Activated T-cell treated with anti-CD3 and anti-CD28 coated beads, Interleukin-2, amount 50 U/mL, for 4 hours (primary cell): ENCODE measurements at regions not wholly inside any gene's neighbourhood (a gene's known extent, or its start where the extent isn't known, plus 50 kb on each side); places are given as distances from the start of the nearest gene placed in this dataset.

Experiments
- ATAC-seq, 2 donors: fragments of 200-7000 bp; cut with Tn5 transposase; one replicate each; pipeline ENCODE4 v1.10.0; 2021
- DNase-seq: peaks from one replicate; pipeline ENCODE4 v3.0.0-alpha.2; 2020
- H3K27me3 Mint-ChIP-seq: one replicate; pipeline ENCODE4 v1.8.0; 2021; ENCODE audit warnings: low read depth, mixed read lengths
- H3K36me3 Mint-ChIP-seq: one replicate; pipeline ENCODE4 v1.8.0; 2022; ENCODE audit warnings: mixed read lengths; ENCODE audit not compliant: insufficient read depth
- H3K4me1 Mint-ChIP-seq: one replicate; pipeline ENCODE4 v1.8.0; 2021; ENCODE audit warnings: low read depth, mixed read lengths
- H3K4me3 Mint-ChIP-seq: one replicate; pipeline ENCODE4 v1.8.0; 2021; ENCODE audit warnings: mild to moderate bottlenecking, moderate library complexity, mixed read lengths
- H3K9me3 Mint-ChIP-seq: one replicate; pipeline ENCODE4 v1.8.0; 2021; ENCODE audit warnings: mixed read lengths

- H3K4me3 Mint-ChIP-seq = peak overlapping the region; percentile 69
- H3K27me3 Mint-ChIP-seq = no peaks in the 10 kb centered on the region
- no peaks in the 10 kb centered on the region for H3K36me3 Mint-ChIP-seq
- DNase-seq = peak; percentile 38
- H3K4me1 Mint-ChIP-seq = peaks cover 38% of the 10 kb centered on the region
- ATAC-seq = peak; percentile 52 to 53
- H3K9me3 Mint-ChIP-seq = no peaks in the 10 kb centered on the region
Observed at GRCh38 chr9:129482521-129483414, 138.1 kb downstream of the C9orf50 start.

- Mint-ChIP-seq H3K4me3 (peak overlapping the region; percentile 64), H3K36me3 (no peaks in the 10 kb centered on the region), H3K9me3 (no peaks in the 10 kb centered on the region), H3K4me1 (peaks cover 30% of the 10 kb centered on the region), H3K27me3 (no peaks in the 10 kb centered on the region)
- ATAC-seq (no peak), DNase-seq (no peak)
Observed at GRCh38 chr9:129481810-129482511, 138.9 kb downstream of the C9orf50 start.

- Mint-ChIP-seq H3K4me3 (peak overlapping the region; percentile 64), H3K36me3 (no peaks in the 10 kb centered on the region), H3K9me3 (no peaks in the 10 kb centered on the region), H3K27me3 (no peaks in the 10 kb centered on the region), H3K4me1 (peaks cover 26% of the 10 kb centered on the region)
- ATAC-seq (no peak), DNase-seq (no peak)
Observed at GRCh38 chr9:129481424-129481809, 139.5 kb downstream of the C9orf50 start.

GRCh38 chr9:129480745-129481144, 140.2 kb downstream of the C9orf50 start:
- ATAC-seq = no peak
- Mint-ChIP-seq H3K27me3 (no peaks in the 10 kb centered on the region), H3K9me3 (no peaks in the 10 kb centered on the region), H3K4me1 (peaks cover 24% of the 10 kb centered on the region), H3K36me3 (no peaks in the 10 kb centered on the region), H3K4me3 (no peak overlapping the region)
- no peak for DNase-seq

- DNase-seq (no peak), ATAC-seq (no peak)
- Mint-ChIP-seq H3K36me3 (no peaks in the 10 kb centered on the region), H3K4me1 (peaks cover 21% of the 10 kb centered on the region), H3K27me3 (no peaks in the 10 kb centered on the region), H3K4me3 (no peak overlapping the region), H3K9me3 (no peaks in the 10 kb centered on the region)
Observed at GRCh38 chr9:129480227-129480626, 140.7 kb downstream of the C9orf50 start.

- Mint-ChIP-seq H3K4me3 (no peak overlapping the region), H3K36me3 (no peaks in the 10 kb centered on the region), H3K27me3 (no peaks in the 10 kb centered on the region), H3K9me3 (no peaks in the 10 kb centered on the region), H3K4me1 (peaks cover 19% of the 10 kb centered on the region)
- ATAC-seq (no peak), DNase-seq (no peak)
Observed at GRCh38 chr9:129479631-129480011, 141.3 kb downstream of the C9orf50 start.

- H3K4me3 Mint-ChIP-seq = no peak overlapping the region
- H3K9me3 Mint-ChIP-seq = no peaks in the 10 kb centered on the region
- H3K36me3 Mint-ChIP-seq = no peaks in the 10 kb centered on the region
- no peak for DNase-seq
- H3K27me3 Mint-ChIP-seq = no peaks in the 10 kb centered on the region
- no peak for ATAC-seq
- H3K4me1 Mint-ChIP-seq = peaks cover 13% of the 10 kb centered on the region
Observed at GRCh38 chr9:129478961-129479630, 141.8 kb downstream of the C9orf50 start.

- ATAC-seq (no peak), DNase-seq (no peak)
- Mint-ChIP-seq H3K36me3 (no peaks in the 10 kb centered on the region), H3K4me3 (peak overlapping the region; percentile 6), H3K4me1 (peaks cover 7% of the 10 kb centered on the region), H3K27me3 (no peaks in the 10 kb centered on the region), H3K9me3 (no peaks in the 10 kb centered on the region)
Observed at GRCh38 chr9:129478461-129478860, 142.4 kb downstream of the C9orf50 start.

- Mint-ChIP-seq H3K36me3 (no peaks in the 10 kb centered on the region), H3K27me3 (no peaks in the 10 kb centered on the region), H3K4me1 (peaks cover 2% of the 10 kb centered on the region), H3K9me3 (no peaks in the 10 kb centered on the region), H3K4me3 (no peak overlapping the region)
- DNase-seq (no peak), ATAC-seq (no peak)
Observed at GRCh38 chr9:129476821-129477611, 143.9 kb downstream of the C9orf50 start.

- Mint-ChIP-seq H3K4me1 (peaks cover 10% of the 10 kb centered on the region), H3K4me3 (no peak overlapping the region), H3K9me3 (no peaks in the 10 kb centered on the region), H3K36me3 (no peaks in the 10 kb centered on the region), H3K27me3 (no peaks in the 10 kb centered on the region)
- no peak for ATAC-seq
- DNase-seq = no peak
Observed at GRCh38 chr9:129474740-129475404, 146.0 kb downstream of the C9orf50 start.

- Mint-ChIP-seq H3K27me3 (no peaks in the 10 kb centered on the region), H3K4me3 (no peak overlapping the region), H3K36me3 (no peaks in the 10 kb centered on the region), H3K9me3 (no peaks in the 10 kb centered on the region), H3K4me1 (peaks cover 12% of the 10 kb centered on the region)
- ATAC-seq (no peak), DNase-seq (no peak)
Observed at GRCh38 chr9:129473523-129474244, 147.2 kb downstream of the C9orf50 start.

- DNase-seq (no peak), ATAC-seq (no peak)
- H3K27me3 Mint-ChIP-seq = no peaks in the 10 kb centered on the region
- no peaks in the 10 kb centered on the region for H3K36me3 Mint-ChIP-seq
- no peaks in the 10 kb centered on the region for H3K9me3 Mint-ChIP-seq
- peaks cover 12% of the 10 kb centered on the region for H3K4me1 Mint-ChIP-seq
- H3K4me3 Mint-ChIP-seq = no peak overlapping the region
Observed at GRCh38 chr9:129472651-129473102, 148.2 kb downstream of the C9orf50 start.
